Neuronal stem cell (in vitro differentiated cells): ENCODE measurements at regions not wholly inside any gene's neighbourhood (a gene's known extent, or its start where the extent isn't known, plus 50 kb on each side); places are given as distances from the start of the nearest gene placed in this dataset.
A peak's percentile ranks its signal among the peaks of the same experiment; 100 is the strongest.

Experiments
- DNase-seq: peaks from one replicate; pipeline ENCODE4 v3.0.0-alpha.2; 2013; ENCODE audit warnings: low spot score
- H2AFZ ChIP-seq: one replicate; pipeline ENCODE4 v1.6.1; 2013; ENCODE audit warnings: mild to moderate bottlenecking, low read length, inconsistent platforms
- H2AK5ac ChIP-seq: 2 replicates; pipeline ENCODE4 v1.6.1; 2013; ENCODE audit warnings: low read depth, mild to moderate bottlenecking, inconsistent platforms, low read length, moderate library complexity, mixed read lengths
- H2BK120ac ChIP-seq: 2 replicates; pipeline ENCODE4 v1.6.1; 2013; ENCODE audit warnings: low read depth, mild to moderate bottlenecking, inconsistent platforms, low read length, moderate library complexity, mixed read lengths
- H2BK12ac ChIP-seq: one replicate; pipeline ENCODE4 v1.6.1; 2013; ENCODE audit warnings: low read length, inconsistent platforms
- H2BK15ac ChIP-seq: 2 replicates; pipeline ENCODE4 v1.6.1; 2013; ENCODE audit warnings: mild to moderate bottlenecking, low read length, inconsistent platforms, mixed read lengths
- H2BK5ac ChIP-seq: one replicate; pipeline ENCODE4 v1.6.1; 2013; ENCODE audit warnings: inconsistent platforms, mild to moderate bottlenecking, low read length, moderate library complexity
- H3K14ac ChIP-seq: one replicate; pipeline ENCODE4 v1.6.1; 2013; ENCODE audit warnings: low read length, inconsistent platforms
- H3K18ac ChIP-seq: 2 replicates; pipeline ENCODE4 v1.6.1; 2013; ENCODE audit warnings: low read length, inconsistent platforms
- H3K23ac ChIP-seq: 2 replicates; pipeline ENCODE4 v1.6.1; 2013; ENCODE audit warnings: low read depth, mild to moderate bottlenecking, mixed read lengths, low read length, inconsistent platforms; ENCODE audit not compliant: poor library complexity
- H3K27ac ChIP-seq: replicated peaks from 3 replicates; pipeline ENCODE4 v1.5.1; 2013; ENCODE audit warnings: low read length, inconsistent platforms
- H3K27me3 ChIP-seq, 3 experiments: 2 replicates each; pipeline ENCODE4 v1.6.1; 2013; ENCODE audit warnings: low read length in 3 of 3, mild to moderate bottlenecking in 2 of 3, inconsistent platforms in 1 of 3, low read depth in 1 of 3, mixed read lengths in 1 of 3, moderate library complexity in 1 of 3; ENCODE audit not compliant: control insufficient read depth in 3 of 3, insufficient read depth in 3 of 3
- H3K36me3 ChIP-seq, 2 donors: replicated peaks in 1 of 2; 2 replicates each; pipeline ENCODE4 v1.6.1; 2013; ENCODE audit warnings: low read length in 2 of 2; ENCODE audit not compliant: control insufficient read depth in 2 of 2, insufficient read depth in 2 of 2
- H3K4ac ChIP-seq: 2 replicates; pipeline ENCODE4 v1.6.1; 2013; ENCODE audit warnings: inconsistent platforms, mild to moderate bottlenecking, low read length, moderate library complexity
- H3K4me1 ChIP-seq, 2 donors: 1 replicate in 1 of 2; 2 replicates in 1 of 2; pipeline ENCODE4 v1.6.1; 2013; ENCODE audit warnings: low read length in 2 of 2, low read depth in 1 of 2; ENCODE audit not compliant: control insufficient read depth in 2 of 2, insufficient read depth in 1 of 2
- H3K4me2 ChIP-seq: one replicate; pipeline ENCODE4 v1.6.1; 2013; ENCODE audit warnings: mild to moderate bottlenecking, low read length, inconsistent platforms; ENCODE audit not compliant: insufficient read depth, poor library complexity, severe bottlenecking
- H3K4me3 ChIP-seq, 2 donors: 2 replicates each; pipeline ENCODE4 v1.5.1; 2013; ENCODE audit warnings: low read length in 2 of 2, mild to moderate bottlenecking in 2 of 2, inconsistent platforms in 1 of 2, moderate library complexity in 1 of 2
- H3K79me1 ChIP-seq: one replicate; pipeline ENCODE4 v1.6.1; 2013; ENCODE audit warnings: low read depth, mild to moderate bottlenecking, inconsistent platforms, low read length, moderate library complexity
- H3K9ac ChIP-seq: one replicate; pipeline ENCODE4 v1.6.1; 2013; ENCODE audit warnings: mild to moderate bottlenecking, low read depth, low read length, inconsistent platforms; ENCODE audit not compliant: poor library complexity
- H3K9me3 ChIP-seq, 2 donors: replicated peaks in 1 of 2; 2 replicates each; pipeline versions ENCODE3 to v1.6.1; 2013; ENCODE audit warnings: low read length in 2 of 2, mild to moderate bottlenecking in 2 of 2, inconsistent platforms in 1 of 2, low read depth in 1 of 2, mixed read lengths in 1 of 2, moderate library complexity in 1 of 2; ENCODE audit not compliant: control insufficient read depth in 2 of 2, insufficient read depth in 1 of 2
- H4K8ac ChIP-seq: one replicate; pipeline ENCODE4 v1.6.1; 2013; ENCODE audit warnings: low read depth, mild to moderate bottlenecking, inconsistent platforms, low read length, moderate library complexity
- H4K91ac ChIP-seq: one replicate; pipeline ENCODE4 v1.6.1; 2013; ENCODE audit warnings: low read length, low read depth, mild to moderate bottlenecking, inconsistent platforms; ENCODE audit not compliant: poor library complexity
- WGBS, 2 donors: extraction: QIAGEN DNeasy Blood & Tissue Kit; methylation state at CpG; one replicate each; pipeline ENCODE4 v1.1.7; 2013; ENCODE audit warnings: missing lambda C conversion rate in 2 of 2, mixed read lengths in 1 of 2; ENCODE audit not compliant: insufficient read length in 2 of 2, insufficient replicate concordance in 1 of 2; ENCODE audit errors: extremely low coverage in 2 of 2; 5-methylcytosine and 5-hydroxymethylcytosine counted together

DNA sequence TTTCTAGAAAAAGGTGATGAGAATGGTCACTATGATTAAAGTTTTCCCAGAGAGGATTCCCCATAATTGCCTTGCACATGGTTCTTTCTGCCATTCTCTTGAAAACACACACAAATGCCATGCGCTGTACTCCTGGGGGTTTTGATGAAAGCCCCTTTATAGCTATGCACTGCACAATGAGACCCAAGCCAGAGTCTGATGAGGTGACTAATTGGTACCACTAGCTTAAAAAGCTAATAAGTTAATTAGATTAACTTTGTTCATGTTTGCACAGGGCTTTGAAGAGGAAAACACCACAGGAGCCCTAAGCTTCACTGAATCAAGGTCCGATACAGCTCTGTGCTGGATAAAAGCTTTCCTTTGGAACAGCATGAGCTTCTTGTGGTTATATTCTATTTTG is 132.2 kb downstream of the NKX6-1 start:
- peaks cover 0 to 25% (median 0%) of the 10 kb centered on the region in 3 experiments for H3K27me3 ChIP-seq
- no peak overlapping the region for H3K4ac ChIP-seq
- H3K4me1 ChIP-seq, result peaks cover 19 to 38% of the 10 kb centered on the region in 2 donors
- H3K23ac ChIP-seq, result no peak overlapping the region
- no peak overlapping the region for H2BK12ac ChIP-seq
- no peak overlapping the region for H2BK120ac ChIP-seq
- no peak overlapping the region for H4K91ac ChIP-seq
- H3K9ac ChIP-seq, result no peak overlapping the region
- no peak overlapping the region for H2BK5ac ChIP-seq
- H2BK15ac ChIP-seq, result no peak overlapping the region
- no peak overlapping the region for H3K18ac ChIP-seq
- peak; percentile 70 for DNase-seq
- no peak overlapping the region for H3K14ac ChIP-seq
- H3K4me3 ChIP-seq, result no peak overlapping the region
- H3K27ac ChIP-seq, result no peak overlapping the region
- H3K79me1 ChIP-seq, result no peaks in the 10 kb centered on the region
- no peak overlapping the region for H3K4me2 ChIP-seq
- H4K8ac ChIP-seq, result no peak overlapping the region
- no peak overlapping the region for H2AK5ac ChIP-seq
- peaks cover 0 to 2% of the 10 kb centered on the region in 2 donors for H3K9me3 ChIP-seq
- no peaks in the 10 kb centered on the region for H3K36me3 ChIP-seq
- no CpG with 5 or more reads among the region's 2 CpGs for WGBS, 2 donors
- peak overlapping the region; percentile 18 for H2AFZ ChIP-seq

DNA sequence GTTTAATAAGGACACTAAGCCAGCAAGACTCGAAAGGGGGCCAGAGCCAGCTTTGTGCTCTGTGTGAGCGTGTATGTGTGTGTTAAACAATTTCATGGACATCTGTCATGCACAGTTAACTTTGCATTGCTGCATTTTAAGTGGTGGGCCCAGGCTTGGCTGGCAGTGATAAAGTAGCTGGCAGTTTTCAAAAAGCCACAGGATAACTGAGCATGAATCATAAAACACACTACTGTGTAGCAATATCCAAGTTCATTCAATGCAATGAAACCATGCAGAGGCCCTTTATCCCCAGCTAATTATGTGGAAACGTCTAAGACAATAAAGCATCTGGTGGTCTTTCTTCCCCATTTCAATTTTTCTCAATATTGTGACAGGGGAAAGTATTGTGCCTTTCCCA is 132.9 kb downstream of the NKX6-1 start:
- Histone ChIP-seq H2AFZ (peak overlapping the region; percentile 26), H4K8ac (no peak overlapping the region), H3K79me1 (no peaks in the 10 kb centered on the region), H2BK120ac (no peak overlapping the region), H3K27ac (no peak overlapping the region), H2BK12ac (no peak overlapping the region), H2BK15ac (no peak overlapping the region), H2AK5ac (no peak overlapping the region), H3K4me1 (peaks cover 19 to 38% of the 10 kb centered on the region in 2 donors), H4K91ac (no peak overlapping the region), H3K23ac (no peak overlapping the region), H3K4me3 (no peak overlapping the region), H3K9me3 (peaks cover 7 to 8% of the 10 kb centered on the region in 2 donors), H3K18ac (no peak overlapping the region), H3K4ac (no peak overlapping the region), H3K27me3 (peaks cover 0 to 28% (median 0%) of the 10 kb centered on the region in 3 experiments), H3K36me3 (no peaks in the 10 kb centered on the region), H3K9ac (no peak overlapping the region), H3K14ac (no peak overlapping the region), H3K4me2 (no peak overlapping the region), H2BK5ac (no peak overlapping the region)
- no peak for DNase-seq
- no CpG with 5 or more reads among the region's 3 CpGs for WGBS, 2 donors

DNA sequence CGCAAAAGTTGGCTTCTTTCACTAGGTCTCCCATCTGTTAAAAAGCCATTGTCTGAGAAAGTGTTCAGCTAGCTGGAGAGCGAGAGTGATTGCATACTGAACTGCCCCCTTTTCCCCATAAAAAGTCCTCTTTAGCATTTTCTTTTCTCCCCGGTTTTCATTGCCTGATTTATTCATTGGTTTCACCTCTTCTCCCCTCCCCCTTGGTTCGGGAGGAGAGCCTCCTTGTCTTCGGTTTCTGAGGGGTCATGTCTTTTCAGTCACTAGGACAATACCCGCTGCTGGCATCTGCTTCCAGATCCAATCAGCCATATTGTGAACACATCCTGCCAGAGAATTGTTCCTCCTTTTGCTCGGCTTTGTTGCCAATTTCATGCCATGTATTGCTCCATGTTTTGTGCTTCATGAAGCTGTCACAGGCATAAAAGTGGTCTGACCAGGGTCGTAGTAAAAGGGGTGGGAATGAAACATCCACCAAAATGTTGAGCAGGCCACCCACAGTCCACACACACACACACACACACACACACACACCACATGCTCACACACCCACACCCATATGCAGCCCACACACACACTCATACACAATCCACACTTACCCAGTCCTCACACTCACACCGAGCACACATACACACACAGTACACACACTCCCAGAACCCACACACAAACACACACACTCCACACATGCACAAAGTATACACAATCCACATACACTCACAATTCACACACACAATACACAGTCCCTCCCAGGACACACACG is 136.0 kb downstream of the NKX6-1 start:
- Histone ChIP-seq H3K79me1 (no peaks in the 10 kb centered on the region), H4K91ac (no peak overlapping the region), H3K4me3 (no peak overlapping the region), H3K36me3 (no peaks in the 10 kb centered on the region), H2BK120ac (no peak overlapping the region), H2BK12ac (no peak overlapping the region), H3K14ac (no peak overlapping the region), H3K27me3 (peaks cover 0 to 26% (median 0%) of the 10 kb centered on the region in 3 experiments), H3K27ac (no peak overlapping the region), H3K4me1 (peaks cover 19 to 38% of the 10 kb centered on the region in 2 donors), H3K18ac (peak overlapping the region; percentile 92), H3K23ac (no peak overlapping the region), H3K4ac (no peak overlapping the region), H2BK5ac (no peak overlapping the region), H3K9ac (no peak overlapping the region), H2AK5ac (no peak overlapping the region), H3K4me2 (peak overlapping the region; percentile 26), H3K9me3 (peaks cover 8% of the 10 kb centered on the region in 2 donors), H4K8ac (no peak overlapping the region), H2AFZ (peak overlapping the region; percentile 33), H2BK15ac (no peak overlapping the region)
- 100% methylated on average over 1 of the region's 10 CpGs; no CpG with 5 or more reads in 1 of the 2 donors for WGBS, 2 donors
- no peak for DNase-seq

DNA sequence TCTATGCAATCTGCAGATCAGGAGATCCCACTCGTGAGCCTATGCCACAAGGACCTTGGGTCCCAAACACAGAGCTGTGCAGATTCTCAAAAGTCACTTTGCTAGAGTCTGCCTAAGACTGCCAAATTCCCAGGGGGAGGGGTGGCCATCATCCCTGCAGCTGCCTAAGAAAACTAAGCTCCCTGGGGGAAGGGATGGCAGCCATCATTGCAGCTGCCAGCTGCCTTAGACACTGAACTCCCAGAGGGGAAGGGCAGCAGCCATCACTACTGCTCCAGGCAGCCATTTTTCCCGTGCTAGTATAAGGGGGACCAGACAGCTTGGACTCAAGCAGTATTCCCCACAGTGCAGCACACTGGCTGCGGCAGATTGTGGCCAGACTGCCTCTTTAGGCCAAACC is 156.9 kb downstream of the NKX6-1 start:
- H3K23ac ChIP-seq, result no peak overlapping the region
- peaks cover 0 to 3% (median 0%) of the 10 kb centered on the region in 3 experiments for H3K27me3 ChIP-seq
- no peaks in the 10 kb centered on the region for H3K4me1 ChIP-seq
- H2BK120ac ChIP-seq, result no peak overlapping the region
- no peaks in the 10 kb centered on the region for H3K79me1 ChIP-seq
- no peak for DNase-seq
- no CpG with 5 or more reads among the region's 3 CpGs for WGBS, 2 donors
- H3K14ac ChIP-seq, result no peak overlapping the region
- no peak overlapping the region for H2AK5ac ChIP-seq
- H3K9me3 ChIP-seq, result peaks cover 2 to 8% of the 10 kb centered on the region in 2 donors
- no peak overlapping the region for H3K4me2 ChIP-seq
- H2AFZ ChIP-seq, result peak overlapping the region; percentile 51
- no peak overlapping the region for H2BK12ac ChIP-seq
- H3K36me3 ChIP-seq, result no peaks in the 10 kb centered on the region
- H3K9ac ChIP-seq, result no peak overlapping the region
- H2BK15ac ChIP-seq, result no peak overlapping the region
- no peak overlapping the region for H4K91ac ChIP-seq
- no peak overlapping the region for H4K8ac ChIP-seq
- H2BK5ac ChIP-seq, result no peak overlapping the region
- H3K18ac ChIP-seq, result no peak overlapping the region
- H3K4me3 ChIP-seq, result no peak overlapping the region
- no peak overlapping the region for H3K4ac ChIP-seq
- no peak overlapping the region for H3K27ac ChIP-seq
